Gastroesophageal sphincter (tissue), 3 donors: ENCODE measurements at regions not wholly inside any gene's neighbourhood (a gene's known extent, or its start where the extent isn't known, plus 50 kb on each side); places are given as distances from the start of the nearest gene placed in this dataset.

Experiments used
- EP300 ChIP-seq: sonication (generic); formaldehyde crosslinking; IDR thresholded peaks from one replicate; pipeline ENCODE4 v1.6.1; 2017; ENCODE audit warnings: antibody characterized with exemption, mild to moderate bottlenecking
- POLR2A ChIP-seq, 2 donors: fragments of 450-650 bp; IDR thresholded peaks; one replicate each; pipeline ENCODE4 v1.6.1; 2017; ENCODE audit warnings: antibody characterized with exemption in 2 of 2, mild to moderate bottlenecking in 2 of 2, moderate library complexity in 1 of 2
- POLR2AphosphoS5 ChIP-seq: sonication (generic); formaldehyde crosslinking; IDR thresholded peaks from one replicate; pipeline ENCODE4 v1.6.1; 2017; ENCODE audit warnings: antibody characterized with exemption
- TF ChIP-seq, protein P1 (sequence below), 4 experiments: fragments of 200-600 bp in 2 of 4; fragments of 450-650 bp in 2 of 4; sonication (generic) in 1 of 4; IDR thresholded peaks; one replicate each; pipeline ENCODE4 v1.5.1; 2017 to 2019; ENCODE audit warnings: antibody characterized with exemption in 4 of 4, mild to moderate bottlenecking in 2 of 4, moderate library complexity in 2 of 4

DNA sequence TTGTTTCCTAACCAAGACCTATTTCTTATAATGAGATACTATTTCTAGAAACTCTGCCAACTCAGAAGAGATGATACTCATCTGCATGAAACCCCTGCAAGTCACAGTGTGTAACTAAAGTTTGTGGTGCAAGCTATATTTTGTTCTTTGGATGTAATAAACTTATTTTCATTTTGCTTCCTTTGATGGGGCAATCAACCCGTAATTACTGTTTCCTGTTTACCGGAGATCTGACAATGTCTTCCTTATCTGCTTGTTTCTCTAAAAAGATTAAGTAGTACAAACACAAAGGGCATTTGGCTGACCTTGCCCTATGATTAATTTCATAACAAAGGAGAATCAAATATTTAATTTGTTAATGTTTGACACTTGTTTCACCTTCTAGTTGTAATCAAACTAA is 846.6 kb upstream of the ANO3 start:
- TF ChIP-seq, protein P1, sequence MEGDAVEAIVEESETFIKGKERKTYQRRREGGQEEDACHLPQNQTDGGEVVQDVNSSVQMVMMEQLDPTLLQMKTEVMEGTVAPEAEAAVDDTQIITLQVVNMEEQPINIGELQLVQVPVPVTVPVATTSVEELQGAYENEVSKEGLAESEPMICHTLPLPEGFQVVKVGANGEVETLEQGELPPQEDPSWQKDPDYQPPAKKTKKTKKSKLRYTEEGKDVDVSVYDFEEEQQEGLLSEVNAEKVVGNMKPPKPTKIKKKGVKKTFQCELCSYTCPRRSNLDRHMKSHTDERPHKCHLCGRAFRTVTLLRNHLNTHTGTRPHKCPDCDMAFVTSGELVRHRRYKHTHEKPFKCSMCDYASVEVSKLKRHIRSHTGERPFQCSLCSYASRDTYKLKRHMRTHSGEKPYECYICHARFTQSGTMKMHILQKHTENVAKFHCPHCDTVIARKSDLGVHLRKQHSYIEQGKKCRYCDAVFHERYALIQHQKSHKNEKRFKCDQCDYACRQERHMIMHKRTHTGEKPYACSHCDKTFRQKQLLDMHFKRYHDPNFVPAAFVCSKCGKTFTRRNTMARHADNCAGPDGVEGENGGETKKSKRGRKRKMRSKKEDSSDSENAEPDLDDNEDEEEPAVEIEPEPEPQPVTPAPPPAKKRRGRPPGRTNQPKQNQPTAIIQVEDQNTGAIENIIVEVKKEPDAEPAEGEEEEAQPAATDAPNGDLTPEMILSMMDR (IDR thresholded peaks at IDR 0.05) = no peak
- TF ChIP-seq POLR2A (IDR thresholded peaks at IDR 0.05) (no peak), POLR2AphosphoS5 (no peak), EP300 (no peak)
